NCI-H2171 (cell line): ENCODE measurements at regions not wholly inside any gene's neighbourhood (a gene's known extent, or its start where the extent isn't known, plus 50 kb on each side); places are given as distances from the start of the nearest gene placed in this dataset.

Experiments used
- DNase-seq: peaks from one replicate; lab custom pipeline; 2025; lab: John Stamatoyannopoulos, UW

GRCh38 chr15:69658411-69658945 lies 205.9 kb downstream of the RPLP1 start:
- no peak for DNase-seq

GRCh38 chr15:69659454-69660050 lies 206.9 kb downstream of the RPLP1 start:
- no peak for DNase-seq

- DNase-seq: no peak
Measured at GRCh38 chr15:69660114-69660513, 207.5 kb downstream of the RPLP1 start.

DNA sequence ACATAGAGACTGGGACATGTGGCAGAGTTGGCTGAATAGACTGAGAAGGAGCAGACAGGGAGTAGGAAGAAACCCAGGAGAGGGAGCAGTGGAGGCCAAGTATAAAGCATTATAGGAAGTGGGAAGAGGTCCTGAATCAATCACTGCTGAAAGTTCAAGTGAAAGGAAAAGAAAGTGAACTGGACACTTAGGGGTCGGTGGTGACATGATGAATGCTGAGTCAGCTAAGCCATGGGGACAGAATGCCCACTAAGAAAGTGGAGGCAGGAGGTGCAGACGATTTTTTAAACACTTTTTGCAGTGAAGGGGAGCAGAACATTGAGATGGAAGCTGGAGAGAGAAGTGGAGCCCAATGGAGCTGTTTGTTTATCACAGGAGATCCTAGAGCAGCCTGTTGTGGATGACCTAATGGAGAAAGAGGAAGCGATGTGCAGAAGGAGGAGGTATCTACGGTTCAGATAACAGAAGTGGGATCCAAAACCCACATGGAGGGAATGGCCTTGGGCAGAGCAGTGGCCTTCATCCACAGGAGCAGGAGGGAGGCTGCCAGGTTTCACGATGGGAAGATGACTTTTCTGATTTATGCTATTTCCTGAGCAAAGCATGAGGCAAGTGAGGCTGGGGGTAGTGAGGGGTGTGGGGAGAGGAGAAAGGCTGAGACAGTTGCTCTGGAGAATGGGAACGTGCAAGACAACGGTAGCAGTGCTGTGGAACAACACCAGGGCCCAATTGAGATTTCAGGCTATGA lies 208.2 kb downstream of the RPLP1 start:
- no peak for DNase-seq

DNA sequence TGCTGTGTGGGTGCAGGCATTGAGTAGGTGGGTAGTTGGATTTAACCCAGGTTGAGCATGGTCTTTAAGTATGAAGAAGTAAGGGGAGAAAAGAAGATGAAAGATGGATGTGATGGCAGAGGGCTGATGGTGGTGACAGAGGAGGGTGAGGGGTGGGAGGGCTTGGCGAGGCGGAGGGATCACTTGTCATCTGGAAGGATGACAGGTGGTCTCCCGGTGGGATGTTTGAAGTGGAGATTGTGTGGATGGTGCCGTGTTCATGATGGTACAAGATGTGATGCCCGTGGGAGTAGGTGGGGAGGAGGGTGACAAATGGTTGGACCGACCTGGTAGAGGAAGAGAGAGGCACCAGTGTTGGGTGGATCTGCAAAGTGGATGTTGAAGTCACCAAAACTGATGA lies 208.8 kb downstream of the RPLP1 start:
- DNase-seq: no peak

GRCh38 chr15:69661871-69662644 lies 209.4 kb downstream of the RPLP1 start:
- no peak for DNase-seq

GRCh38 chr15:69662645-69663000 lies 210.0 kb downstream of the RPLP1 start:
- no peak for DNase-seq

DNA sequence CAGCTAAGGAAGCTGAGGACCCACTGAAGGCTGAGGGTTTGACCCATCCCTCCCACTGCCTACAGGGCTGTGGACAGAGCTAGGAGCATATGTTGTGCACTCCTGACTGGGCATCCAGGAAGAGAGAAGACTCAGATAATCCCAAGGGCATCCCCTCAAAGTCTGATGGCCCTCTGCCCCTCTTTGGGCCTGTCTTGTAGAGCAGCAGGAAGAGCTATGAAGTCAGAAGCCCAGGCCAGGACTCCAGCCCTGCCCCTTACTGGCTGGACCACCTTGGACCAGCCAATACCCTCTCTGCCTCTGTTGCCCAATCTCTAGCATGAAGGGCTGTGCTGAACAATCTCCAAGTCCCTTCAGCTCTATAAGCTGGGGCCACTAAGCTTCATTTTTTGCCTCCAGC lies 210.8 kb downstream of the RPLP1 start:
- DNase-seq: no peak

- DNase-seq: no peak
Measured at GRCh38 chr15:69663982-69664381, 211.4 kb downstream of the RPLP1 start.

DNA sequence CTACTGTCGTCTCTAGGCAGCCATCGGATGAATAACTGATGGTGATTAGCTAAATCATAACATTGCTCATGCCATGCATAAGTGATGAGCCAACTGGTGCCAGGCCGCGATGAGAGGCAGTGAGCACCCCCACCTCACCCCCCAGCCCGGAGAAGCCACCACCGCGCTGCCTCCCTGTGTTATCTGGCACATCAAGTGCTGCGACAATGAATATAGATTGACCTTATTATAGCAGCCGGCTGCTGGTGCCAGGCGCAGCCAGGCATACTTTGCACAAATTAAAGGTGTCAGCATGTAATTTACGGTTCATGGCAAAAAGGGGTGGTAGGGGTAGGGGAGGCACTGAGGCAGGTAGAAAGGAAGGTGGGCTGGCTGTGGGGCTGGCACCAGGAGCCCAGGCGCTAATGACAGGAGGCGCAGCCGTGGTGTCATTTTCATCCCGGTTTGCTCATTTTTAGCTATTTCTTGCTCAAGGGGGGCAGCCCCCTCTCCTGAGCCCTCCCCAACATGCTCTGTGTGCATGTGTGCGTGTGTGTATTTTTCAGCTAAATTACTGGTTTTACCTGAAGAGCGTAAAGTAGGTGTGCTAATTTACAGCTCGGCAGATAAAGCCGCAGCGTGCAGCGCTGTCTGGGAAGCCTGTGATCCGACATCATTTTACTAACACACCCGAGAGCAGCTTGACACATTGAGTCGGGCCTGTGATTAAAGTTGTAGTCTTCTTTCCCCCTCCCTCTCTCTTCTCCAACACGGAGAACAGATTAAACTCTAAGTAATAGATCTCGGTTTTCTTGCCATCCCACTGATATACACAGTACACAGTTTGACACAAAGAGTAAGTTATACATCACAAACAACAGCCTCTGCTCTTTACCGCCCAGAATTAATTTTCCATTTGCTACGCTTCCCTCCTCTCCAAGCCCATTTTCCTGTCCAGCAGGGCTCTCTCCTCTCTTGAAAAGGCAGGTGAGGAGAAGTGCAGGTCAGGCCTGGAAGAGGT lies 212.3 kb downstream of the RPLP1 start:
- DNase-seq: peak; percentile 60

DNA sequence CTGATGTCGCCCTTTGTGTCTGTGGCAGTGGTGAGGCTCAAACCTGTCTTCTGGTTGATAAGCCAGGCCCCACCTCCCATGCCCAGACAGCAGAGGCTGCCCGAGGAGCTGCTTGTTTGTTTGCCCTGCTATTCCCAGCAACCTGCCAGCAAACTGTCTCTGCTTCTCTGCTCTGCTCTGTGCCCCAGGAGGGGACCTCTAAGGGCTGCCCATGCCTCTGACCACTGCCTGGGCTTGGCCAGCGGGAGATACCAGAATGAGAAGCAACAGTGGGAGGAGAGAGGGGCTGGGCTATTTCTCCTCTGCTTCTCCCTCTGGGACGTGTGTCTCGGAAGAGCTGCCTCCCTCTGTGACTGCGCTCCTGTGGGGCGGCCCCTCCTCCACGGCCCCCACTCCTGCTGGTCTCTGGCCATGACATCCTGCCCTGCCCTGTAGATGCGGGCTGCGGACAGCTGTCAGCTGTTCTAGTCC lies 213.1 kb downstream of the RPLP1 start:
- DNase-seq: no peak

DNA sequence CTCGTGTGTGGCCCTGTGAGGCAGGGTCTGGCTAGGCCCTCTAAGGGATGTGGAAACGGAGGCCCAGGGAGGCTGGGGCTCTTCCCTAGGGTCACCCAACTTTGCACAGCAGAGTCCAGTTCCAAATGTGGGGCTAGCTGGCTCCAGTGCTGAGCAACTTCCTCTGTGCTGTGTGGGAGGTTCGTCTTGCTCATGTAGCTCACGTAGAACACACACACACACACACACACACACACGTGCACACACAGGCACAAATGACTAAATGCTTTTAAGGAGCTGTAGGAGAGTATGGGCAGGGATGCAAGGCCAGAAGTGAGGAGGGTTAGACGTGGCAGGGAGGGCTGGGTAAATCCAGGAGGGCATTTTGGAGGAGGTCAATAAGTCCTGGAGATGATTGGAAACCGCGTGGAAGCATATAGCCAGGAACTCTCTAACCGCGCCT lies 213.8 kb downstream of the RPLP1 start:
- no peak for DNase-seq

- no peak for DNase-seq
Measured at GRCh38 chr15:69666921-69667811, 214.5 kb downstream of the RPLP1 start.

GRCh38 chr15:69668039-69668705 lies 215.6 kb downstream of the RPLP1 start:
- DNase-seq: peak; percentile 50

DNA sequence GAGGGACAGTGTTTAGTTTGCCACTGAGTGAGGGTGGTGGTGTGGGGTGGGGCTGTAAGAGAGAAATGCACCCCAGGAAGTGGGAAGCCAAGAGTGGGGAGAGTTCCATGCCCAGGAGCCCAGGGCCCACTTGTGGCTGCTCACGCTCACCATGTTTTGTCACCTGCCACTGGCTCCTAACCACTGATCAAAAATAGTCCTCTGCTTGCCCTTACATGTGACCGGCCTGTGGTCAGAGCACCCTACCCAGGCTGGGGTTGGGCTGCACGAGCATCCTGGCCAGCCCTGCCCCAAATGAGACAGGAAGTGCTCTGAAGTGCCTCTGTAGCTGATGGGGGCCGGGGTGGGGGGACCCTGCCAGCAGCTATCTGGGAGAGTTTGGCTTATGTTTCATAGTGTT lies 216.3 kb downstream of the RPLP1 start:
- no peak for DNase-seq

DNA sequence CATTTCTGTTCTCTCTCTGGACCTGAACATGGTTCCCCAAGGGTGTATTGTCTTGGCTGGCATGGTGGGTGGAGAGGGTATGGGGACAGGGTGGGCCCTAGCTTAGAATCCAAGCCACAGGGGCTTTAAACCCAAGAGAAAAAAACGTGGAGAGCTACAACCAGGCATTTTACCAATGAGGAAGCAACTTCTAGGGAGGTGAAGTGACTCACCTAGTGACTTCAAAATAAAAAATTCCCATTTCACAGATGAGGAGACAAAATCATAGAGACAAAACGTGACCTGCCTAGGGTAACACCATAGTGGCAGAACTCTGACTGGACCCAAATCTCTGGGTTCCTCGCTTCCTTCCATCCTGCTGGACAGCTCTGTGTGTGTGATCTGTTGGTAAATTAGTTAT lies 216.8 kb downstream of the RPLP1 start:
- no peak for DNase-seq

DNA sequence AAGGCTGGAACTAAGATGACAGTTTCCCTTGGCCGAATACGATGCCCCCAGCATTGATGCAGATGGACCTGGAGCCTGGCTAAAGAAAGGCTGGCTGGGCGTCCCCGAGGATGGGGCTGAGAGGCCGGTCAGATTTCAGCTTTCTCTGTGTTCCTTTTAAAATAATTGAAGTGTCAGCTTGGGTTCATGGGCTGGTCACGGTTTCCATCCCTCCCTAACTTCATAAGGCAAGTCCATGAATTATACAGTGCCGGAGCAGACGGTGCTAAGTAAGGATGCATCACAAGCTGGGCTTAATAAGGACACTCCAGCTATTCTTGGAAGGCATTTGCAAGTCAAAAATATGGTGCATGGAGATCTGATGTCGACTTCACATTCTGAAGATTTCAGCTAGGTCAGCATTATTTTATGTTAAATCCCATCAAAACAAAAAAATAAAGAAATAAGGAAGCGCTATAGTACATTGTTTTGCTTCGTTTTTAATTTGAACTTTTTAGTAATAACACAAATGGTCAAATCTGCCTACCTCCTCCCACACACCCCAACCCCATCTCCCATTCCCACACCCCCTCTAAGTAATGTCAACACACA lies 220.8 kb downstream of the RPLP1 start:
- no peak for DNase-seq

GRCh38 chr15:69675731-69676130 lies 223.1 kb downstream of the RPLP1 start:
- no peak for DNase-seq

DNA sequence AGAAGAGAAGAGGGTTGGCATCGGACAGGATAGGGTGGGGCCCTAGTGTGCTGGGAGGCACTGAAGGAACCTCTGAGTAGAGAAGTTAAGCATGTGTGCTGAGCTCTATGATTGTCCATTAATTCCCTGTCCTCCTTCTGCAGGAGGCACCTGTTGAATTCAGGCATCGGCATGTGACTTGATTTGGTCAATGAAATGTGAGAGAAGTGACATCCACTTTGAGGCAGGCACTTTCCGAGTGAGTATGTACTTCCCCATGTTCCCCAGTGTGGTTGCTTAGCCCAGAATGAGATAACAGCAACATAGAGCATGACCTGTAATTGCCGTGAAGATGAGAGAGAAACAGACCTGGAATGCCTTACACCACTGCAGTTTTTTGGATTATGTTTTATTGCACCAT lies 224.8 kb downstream of the RPLP1 start:
- DNase-seq: no peak
